Neural cell (in vitro differentiated cells): ENCODE measurements at regions not wholly inside any gene's neighbourhood (a gene's known extent, or its start where the extent isn't known, plus 50 kb on each side); places are given as distances from the start of the nearest gene placed in this dataset.

Experiments
- H2AFZ ChIP-seq: fragments of 200-600, 300-800 bp; sonication (generic), shearing (Covaris generic); 2 replicates; pipeline ENCODE4 v1.6.0; 2014; ENCODE audit warnings: low read depth, mild to moderate bottlenecking, antibody characterized with exemption, low read length, moderate library complexity
- H3F3A ChIP-seq: fragments of 200-600 bp; shearing (Covaris generic); 2 replicates; pipeline ENCODE4 v1.6.1; 2016; ENCODE audit warnings: mild to moderate bottlenecking, moderate library complexity, mixed read lengths, antibody characterized with exemption, low read length; ENCODE audit not compliant: insufficient read depth, poor library complexity, severe bottlenecking
- H3K27ac ChIP-seq: fragments of 200-600, 300-800 bp; sonication (generic), shearing (Covaris generic); 2 replicates; pipeline ENCODE4 v1.5.1; 2014; ENCODE audit warnings: mild to moderate bottlenecking, low read length, moderate library complexity
- H3K27me3 ChIP-seq: fragments of 300-800, 200-600 bp; sonication (generic), shearing (Covaris generic); 2 replicates; pipeline ENCODE4 v1.6.0; 2014; ENCODE audit warnings: mild to moderate bottlenecking, low read depth, low read length, moderate library complexity; ENCODE audit not compliant: insufficient read depth
- H3K36me3 ChIP-seq: fragments of 300-800, 200-600 bp; sonication (generic), shearing (Covaris generic); 2 replicates; pipeline ENCODE4 v1.5.1; 2014; ENCODE audit warnings: mild to moderate bottlenecking, antibody characterized with exemption, low read length, moderate library complexity; ENCODE audit not compliant: insufficient read depth
- H3K4me2 ChIP-seq: fragments of 300-800, 200-600 bp; sonication (generic), shearing (Covaris generic); 2 replicates; pipeline ENCODE4 v1.6.0; 2014; ENCODE audit warnings: mild to moderate bottlenecking, low read length
- H3K4me3 ChIP-seq: fragments of 300-800, 200-600 bp; sonication (generic), shearing (Covaris generic); 2 replicates; pipeline ENCODE4 v1.5.1; 2014; ENCODE audit warnings: mild to moderate bottlenecking, low read length, moderate library complexity
- H3K79me2 ChIP-seq: fragments of 200-600 bp; shearing (Covaris generic); replicated peaks from 2 replicates; pipeline ENCODE4 v1.6.0; 2014; ENCODE audit warnings: mild to moderate bottlenecking, low read length, moderate library complexity; ENCODE audit not compliant: insufficient read depth
- H3K9ac ChIP-seq: fragments of 300-800, 200-600 bp; sonication (generic), shearing (Covaris generic); 2 replicates; pipeline ENCODE4 v1.6.1; 2016; ENCODE audit warnings: mild to moderate bottlenecking, low read length, mixed read lengths
- H3K9me2 ChIP-seq: fragments of 200-600 bp; shearing (Covaris generic); 2 replicates; pipeline ENCODE4 v1.6.1; 2016; ENCODE audit warnings: mild to moderate bottlenecking, low read length, mixed read lengths; ENCODE audit not compliant: insufficient read depth
- H3K9me3 ChIP-seq: fragments of 200-600, 300-800 bp; sonication (generic), shearing (Covaris generic); 2 replicates; pipeline ENCODE4 v1.6.1; 2016; ENCODE audit warnings: mild to moderate bottlenecking, mixed run types, low read length, moderate library complexity, mixed read lengths
- H4K20me1 ChIP-seq: fragments of 200-600 bp; shearing (Covaris generic); 2 replicates; pipeline ENCODE4 v1.6.1; 2016; ENCODE audit warnings: mild to moderate bottlenecking, mixed run types; ENCODE audit not compliant: insufficient read depth
- CTCF ChIP-seq: fragments of 450-650 bp; IDR thresholded peaks from 2 replicates; pipeline ENCODE4 v1.5.1; 2014; ENCODE audit warnings: antibody characterized with exemption, mild to moderate bottlenecking, moderate library complexity; ENCODE audit not compliant: poor library complexity, severe bottlenecking
- EP300 ChIP-seq: fragments of 450-650 bp; conservative IDR thresholded peaks from 2 replicates; pipeline ENCODE4 v1.6.1; 2014; ENCODE audit warnings: antibody characterized with exemption, mild to moderate bottlenecking, moderate library complexity; ENCODE audit not compliant: poor library complexity, severe bottlenecking
- EZH2 ChIP-seq: fragments of 200-600, 300-800 bp; shearing (Covaris generic), sonication (generic); IDR thresholded peaks from 2 replicates; pipeline ENCODE4 v1.6.1; 2014; ENCODE audit warnings: antibody characterized with exemption, low read length, borderline replicate concordance, mild to moderate bottlenecking; ENCODE audit not compliant: insufficient read depth, poor library complexity, severe bottlenecking
- MXI1 ChIP-seq: fragments of 450-650 bp; conservative IDR thresholded peaks from 2 replicates; pipeline ENCODE4 v1.6.1; 2014; ENCODE audit warnings: antibody characterized with exemption, mild to moderate bottlenecking; ENCODE audit not compliant: poor library complexity, severe bottlenecking
- POLR2AphosphoS5 ChIP-seq: IDR thresholded peaks from 2 replicates; pipeline ENCODE4 v1.6.1; 2012
- RAD21 ChIP-seq: fragments of 450-650 bp; conservative IDR thresholded peaks from 2 replicates; pipeline ENCODE4 v1.6.1; 2014; ENCODE audit warnings: antibody characterized with exemption, mild to moderate bottlenecking, moderate library complexity
- REST ChIP-seq: IDR thresholded peaks from 2 replicates; pipeline ENCODE4 v1.6.1; 2012; ENCODE audit warnings: borderline replicate concordance
- SMC3 ChIP-seq: fragments of 450-650 bp; conservative IDR thresholded peaks from 2 replicates; pipeline ENCODE4 v1.6.1; 2014; ENCODE audit warnings: antibody characterized with exemption, mild to moderate bottlenecking, moderate library complexity; ENCODE audit not compliant: poor library complexity
- TAF1 ChIP-seq: IDR thresholded peaks from 2 replicates; pipeline ENCODE4 v1.6.1; 2012; ENCODE audit warnings: low read depth

GRCh38 chr5:103840600-103840999 lies 278.0 kb upstream of the NUDT12 start:
- H3K36me3 ChIP-seq: no peaks in the 10 kb centered on the region
- no peaks in the 10 kb centered on the region for H3K9me2 ChIP-seq
- no peak overlapping the region for H3K4me2 ChIP-seq
- no peak overlapping the region for H2AFZ ChIP-seq
- H4K20me1 ChIP-seq: no peaks in the 10 kb centered on the region
- no peaks in the 10 kb centered on the region for H3K9me3 ChIP-seq
- H3F3A ChIP-seq: no peaks in the 10 kb centered on the region
- H3K27ac ChIP-seq: no peak overlapping the region
- no peak overlapping the region for H3K9ac ChIP-seq
- H3K4me3 ChIP-seq: no peak overlapping the region
- H3K79me2 ChIP-seq: no peaks in the 10 kb centered on the region
- TF ChIP-seq REST (no peak), EZH2 (no peak), RAD21 (no peak), MXI1 (no peak), CTCF (no peak), POLR2AphosphoS5 (no peak), SMC3 (no peak), EP300 (no peak), TAF1 (no peak)
- no peaks in the 10 kb centered on the region for H3K27me3 ChIP-seq

GRCh38 chr5:103834216-103834615 lies 271.6 kb upstream of the NUDT12 start:
- TF ChIP-seq TAF1 (no peak), CTCF (no peak), REST (no peak), EP300 (no peak), POLR2AphosphoS5 (no peak), MXI1 (no peak), EZH2 (no peak), SMC3 (no peak), RAD21 (no peak)
- Histone ChIP-seq H3K9me3 (no peaks in the 10 kb centered on the region), H3K27ac (no peak overlapping the region), H3F3A (no peaks in the 10 kb centered on the region), H4K20me1 (no peaks in the 10 kb centered on the region), H3K9me2 (no peaks in the 10 kb centered on the region), H3K9ac (no peak overlapping the region), H3K27me3 (no peaks in the 10 kb centered on the region), H3K36me3 (no peaks in the 10 kb centered on the region), H3K4me2 (no peak overlapping the region), H3K79me2 (no peaks in the 10 kb centered on the region), H2AFZ (no peak overlapping the region), H3K4me3 (no peak overlapping the region)
